Lower lobe of right lung (tissue), 2 donors: ENCODE measurements at regions not wholly inside any gene's neighbourhood (a gene's known extent, or its start where the extent isn't known, plus 50 kb on each side); places are given as distances from the start of the nearest gene placed in this dataset.

ENCODE experiments used
- ATAC-seq, 2 donors: fragments of 200-7000 bp; cut with Tn5 transposase; one replicate each; pipeline ENCODE4 v1.9.1; 2020 to 2022; ENCODE audit warnings: mild to moderate bottlenecking in 2 of 2, moderate library complexity in 2 of 2
- DNase-seq: peaks from one replicate; pipeline ENCODE4 v3.0.0-alpha.2; 2020
- H3K27ac ChIP-seq: fragments of 200-600 bp; one replicate; pipeline ENCODE4 v1.8.0; 2022
- H3K27me3 ChIP-seq: fragments of 200-600 bp; one replicate; pipeline ENCODE4 v1.8.0; 2022; ENCODE audit warnings: low read depth
- H3K36me3 ChIP-seq: fragments of 200-600 bp; one replicate; pipeline ENCODE4 v1.8.0; 2022; ENCODE audit warnings: mild to moderate bottlenecking
- H3K4me1 ChIP-seq: fragments of 200-600 bp; one replicate; pipeline ENCODE4 v1.8.0; 2022
- H3K4me3 ChIP-seq: fragments of 200-600 bp; one replicate; pipeline ENCODE4 v1.8.0; 2022; ENCODE audit warnings: mild to moderate bottlenecking
- H3K9me3 ChIP-seq: fragments of 200-600 bp; one replicate; pipeline ENCODE4 v1.8.0; 2022
- intact Hi-C: fragments of 100-400 bp; cut with DNase I; formaldehyde crosslinking; loops from one replicate; pipeline ENCODE4 v1.11.0; 2022
- TF ChIP-seq, protein P1 (sequence below): fragments of 200-600 bp; IDR thresholded peaks from one replicate; pipeline ENCODE4 v1.8.0; 2022; ENCODE audit warnings: antibody characterized with exemption, mild to moderate bottlenecking
- donor health status: DM: no; HTN: yes; CAD: no; lungs with severe emphysema.

DNA sequence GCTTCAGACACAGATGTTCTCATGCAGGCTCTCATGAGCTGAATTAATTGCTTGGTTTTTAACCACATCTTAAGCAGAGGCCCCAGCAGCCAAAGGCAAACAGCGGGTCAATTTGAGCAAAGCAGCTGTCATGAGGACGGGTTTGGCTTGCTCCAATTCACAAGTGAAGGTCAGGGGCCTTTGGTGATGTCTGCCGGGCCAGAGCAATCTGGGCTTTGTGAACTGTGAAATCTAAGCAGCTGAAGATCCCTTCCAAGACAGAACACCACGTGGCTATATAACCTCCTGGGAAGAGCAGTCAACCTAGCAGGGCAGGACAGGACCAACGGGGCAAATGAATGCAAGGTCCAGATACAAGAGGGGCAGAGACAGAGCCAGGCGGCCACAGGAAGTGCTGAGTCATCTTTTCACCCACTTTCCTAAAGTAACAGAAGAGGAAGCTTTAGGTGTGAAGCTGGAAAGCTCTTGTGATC is 187.3 kb upstream of the B3GAT1 start:
- Histone ChIP-seq H3K9me3 (no peaks in the 10 kb centered on the region), H3K27ac (no peak overlapping the region), H3K4me1 (no peaks in the 10 kb centered on the region), H3K36me3 (no peaks in the 10 kb centered on the region), H3K27me3 (no peaks in the 10 kb centered on the region), H3K4me3 (no peak overlapping the region)
- peak in 1 of 2 donors; percentile 49 for ATAC-seq
- intact Hi-C loops, result no loop called here
- TF ChIP-seq, protein P1, sequence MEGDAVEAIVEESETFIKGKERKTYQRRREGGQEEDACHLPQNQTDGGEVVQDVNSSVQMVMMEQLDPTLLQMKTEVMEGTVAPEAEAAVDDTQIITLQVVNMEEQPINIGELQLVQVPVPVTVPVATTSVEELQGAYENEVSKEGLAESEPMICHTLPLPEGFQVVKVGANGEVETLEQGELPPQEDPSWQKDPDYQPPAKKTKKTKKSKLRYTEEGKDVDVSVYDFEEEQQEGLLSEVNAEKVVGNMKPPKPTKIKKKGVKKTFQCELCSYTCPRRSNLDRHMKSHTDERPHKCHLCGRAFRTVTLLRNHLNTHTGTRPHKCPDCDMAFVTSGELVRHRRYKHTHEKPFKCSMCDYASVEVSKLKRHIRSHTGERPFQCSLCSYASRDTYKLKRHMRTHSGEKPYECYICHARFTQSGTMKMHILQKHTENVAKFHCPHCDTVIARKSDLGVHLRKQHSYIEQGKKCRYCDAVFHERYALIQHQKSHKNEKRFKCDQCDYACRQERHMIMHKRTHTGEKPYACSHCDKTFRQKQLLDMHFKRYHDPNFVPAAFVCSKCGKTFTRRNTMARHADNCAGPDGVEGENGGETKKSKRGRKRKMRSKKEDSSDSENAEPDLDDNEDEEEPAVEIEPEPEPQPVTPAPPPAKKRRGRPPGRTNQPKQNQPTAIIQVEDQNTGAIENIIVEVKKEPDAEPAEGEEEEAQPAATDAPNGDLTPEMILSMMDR, result no peak
- DNase-seq, result peak; percentile 18

DNA sequence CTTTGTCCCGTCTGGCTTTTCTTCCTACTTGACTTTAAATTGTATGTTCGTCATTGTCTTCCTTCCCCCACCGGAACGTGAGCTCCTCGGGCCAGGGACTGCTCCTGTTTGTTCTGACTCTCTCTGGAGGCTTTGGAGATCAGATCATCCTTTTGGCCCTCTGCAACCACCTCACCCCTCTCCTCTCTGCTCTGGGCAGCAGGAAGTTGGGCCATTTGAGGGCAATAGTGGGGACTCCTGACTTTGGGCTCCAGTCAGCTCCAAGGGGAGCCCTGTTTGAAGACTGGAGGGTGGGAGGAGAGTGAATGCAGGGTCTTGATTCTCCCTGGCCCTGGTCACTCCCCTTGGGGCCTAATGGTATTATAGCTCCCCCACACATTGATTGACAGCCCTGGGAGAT is 186.3 kb upstream of the B3GAT1 start:
- no peak for ATAC-seq
- TF ChIP-seq, protein P1, result no peak
- Histone ChIP-seq H3K27me3 (no peaks in the 10 kb centered on the region), H3K36me3 (no peaks in the 10 kb centered on the region), H3K9me3 (no peaks in the 10 kb centered on the region), H3K27ac (no peak overlapping the region), H3K4me1 (no peaks in the 10 kb centered on the region), H3K4me3 (no peak overlapping the region)
- intact Hi-C loops, result no loop called here
- DNase-seq, result no peak

DNA sequence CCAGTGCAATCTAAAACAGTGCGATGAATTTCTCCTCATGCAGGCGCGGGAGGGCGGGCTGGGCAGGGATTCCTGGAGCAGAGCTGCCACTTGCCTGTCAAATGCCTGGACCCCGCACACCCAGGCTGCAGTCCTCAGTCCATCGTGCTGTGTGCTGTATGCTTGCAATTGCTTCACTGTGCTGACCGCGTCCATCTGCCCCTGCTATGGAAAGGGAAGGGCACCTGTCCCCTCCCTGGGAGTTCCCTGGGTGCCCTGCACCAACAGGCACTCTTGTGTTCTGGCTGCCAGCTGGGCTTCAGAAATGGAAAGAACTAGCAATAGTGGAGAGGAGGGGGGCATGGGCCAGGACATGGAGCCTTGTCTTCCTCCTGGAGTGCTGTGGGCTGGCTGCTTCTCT is 185.4 kb upstream of the B3GAT1 start:
- no peak for ATAC-seq
- intact Hi-C loops, result no loop called here
- Histone ChIP-seq H3K36me3 (no peaks in the 10 kb centered on the region), H3K27me3 (no peaks in the 10 kb centered on the region), H3K4me1 (no peaks in the 10 kb centered on the region), H3K4me3 (no peak overlapping the region), H3K9me3 (no peaks in the 10 kb centered on the region), H3K27ac (no peak overlapping the region)
- DNase-seq, result peak; percentile 21
- TF ChIP-seq, protein P1, result no peak

DNA sequence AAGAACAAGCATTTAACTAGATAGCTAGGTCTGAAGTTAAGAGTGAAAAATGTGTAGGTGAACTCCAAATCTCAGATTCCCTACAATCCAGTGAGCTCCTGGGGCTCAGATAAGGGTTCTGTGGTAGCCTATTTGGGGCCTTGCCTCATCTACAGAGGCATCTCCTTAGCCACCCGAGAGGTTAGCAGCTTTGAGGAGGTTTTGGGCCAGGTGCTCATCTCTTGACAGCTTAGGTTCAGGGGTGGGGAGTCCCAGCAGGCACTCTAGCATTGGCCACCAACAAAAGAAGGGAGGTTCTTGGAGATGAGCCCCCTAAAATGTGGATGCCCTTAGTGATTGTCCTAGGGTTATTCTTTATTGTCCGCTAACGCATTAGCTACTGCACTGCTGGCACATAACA is 184.4 kb upstream of the B3GAT1 start:
- TF ChIP-seq, protein P1, result no peak
- Histone ChIP-seq H3K27me3 (no peaks in the 10 kb centered on the region), H3K36me3 (no peaks in the 10 kb centered on the region), H3K27ac (no peak overlapping the region), H3K9me3 (no peaks in the 10 kb centered on the region), H3K4me1 (no peaks in the 10 kb centered on the region), H3K4me3 (no peak overlapping the region)
- intact Hi-C loops, result no loop called here
- no peak for DNase-seq
- no peak for ATAC-seq

DNA sequence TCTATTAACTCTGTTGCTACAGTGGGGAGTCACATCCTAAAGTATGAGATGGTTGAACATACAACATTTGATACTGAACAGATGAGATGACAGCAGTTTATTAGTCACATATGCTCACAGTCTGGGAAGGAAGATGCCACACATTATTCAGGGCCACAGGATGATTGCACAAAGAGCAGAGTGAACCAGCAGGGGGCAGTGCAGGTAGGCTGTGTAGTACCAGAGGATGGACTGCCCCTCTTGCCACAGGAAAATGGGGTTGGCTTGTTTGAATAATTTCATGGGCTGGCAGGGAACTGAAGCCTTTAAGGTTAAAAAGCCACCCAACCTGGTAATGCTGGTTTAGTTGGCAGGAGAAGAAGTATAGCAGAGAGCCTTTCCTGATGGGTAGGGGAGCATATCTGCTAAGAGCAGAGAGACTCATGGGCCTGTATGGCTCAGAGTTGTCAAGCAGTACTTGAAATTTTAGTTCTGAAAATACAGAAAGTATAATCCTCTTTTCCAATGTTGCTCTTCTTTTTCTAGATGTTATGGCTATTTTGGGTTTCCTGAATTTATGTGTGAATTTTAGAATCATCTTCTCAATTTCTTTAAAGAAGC is 180.4 kb upstream of the B3GAT1 start:
- intact Hi-C loops, result no loop called here
- Histone ChIP-seq H3K27ac (no peak overlapping the region), H3K9me3 (no peaks in the 10 kb centered on the region), H3K4me1 (no peaks in the 10 kb centered on the region), H3K36me3 (no peaks in the 10 kb centered on the region), H3K27me3 (peaks cover 5% of the 10 kb centered on the region), H3K4me3 (no peak overlapping the region)
- ATAC-seq (peak in 1 of 2 donors; percentile 42), DNase-seq (peak; percentile 50)
- TF ChIP-seq, protein P1, result peak; percentile 40
